Activated CD4-positive, alpha-beta T cell treated with anti-CD3 and anti-CD28 coated beads, Interleukin-2, amount 10 ng/mL, durations not matched to agents 24 days and 14 days (primary cell): ENCODE measurements at regions not wholly inside any gene's neighbourhood (a gene's known extent, or its start where the extent isn't known, plus 50 kb on each side); places are given as distances from the start of the nearest gene placed in this dataset.

ENCODE experiments used
- DNase-seq: peaks from one replicate; pipeline ENCODE4 v3.0.0; 2022
- H3K27ac Mint-ChIP-seq: one replicate; pipeline ENCODE4 v1.8.0; 2022; ENCODE audit warnings: mild to moderate bottlenecking, mixed read lengths
- H3K27me3 Mint-ChIP-seq: one replicate; pipeline ENCODE4 v1.8.0; 2022; ENCODE audit warnings: mixed read lengths
- H3K36me3 Mint-ChIP-seq: one replicate; pipeline ENCODE4 v1.8.0; 2022; ENCODE audit warnings: low read depth, mild to moderate bottlenecking, mixed read lengths
- H3K4me1 Mint-ChIP-seq: one replicate; pipeline ENCODE4 v1.8.0; 2021; ENCODE audit warnings: mixed read lengths
- H3K4me3 Mint-ChIP-seq: one replicate; pipeline ENCODE4 v1.8.0; 2022; ENCODE audit warnings: mild to moderate bottlenecking, moderate library complexity, mixed read lengths
- H3K9me3 Mint-ChIP-seq: one replicate; pipeline ENCODE4 v1.8.0; 2021; ENCODE audit warnings: mixed read lengths
- intact Hi-C: fragments of 100-400 bp; cut with micrococcal nuclease; formaldehyde crosslinking; loops from one replicate; pipeline ENCODE4 v1.15.1; 2023

DNA sequence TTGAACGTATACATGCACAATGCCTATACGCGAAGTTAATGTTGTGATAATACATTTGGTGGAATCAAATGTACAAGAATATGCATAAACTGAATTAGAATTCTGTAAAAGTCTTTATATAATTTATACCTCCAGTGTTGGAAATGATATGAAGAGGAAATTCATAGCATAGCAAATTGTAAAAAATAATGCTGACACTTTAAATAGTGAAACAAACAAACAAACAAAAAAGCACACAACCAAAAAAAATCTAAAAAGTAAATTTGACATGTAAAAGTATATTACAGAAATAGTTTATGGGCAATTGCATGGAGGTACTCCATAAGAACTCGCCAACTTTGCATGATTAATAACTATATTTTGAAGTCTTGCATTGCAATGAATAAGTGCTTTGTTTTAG, 780.9 kb downstream of the TBC1D32 start:
- H3K9me3 Mint-ChIP-seq, result no peaks in the 10 kb centered on the region
- no peak overlapping the region for H3K4me3 Mint-ChIP-seq
- H3K4me1 Mint-ChIP-seq, result no peaks in the 10 kb centered on the region
- H3K27ac Mint-ChIP-seq, result no peak overlapping the region
- no peaks in the 10 kb centered on the region for H3K36me3 Mint-ChIP-seq
- intact Hi-C loops, result no loop called here
- no peaks in the 10 kb centered on the region for H3K27me3 Mint-ChIP-seq
- DNase-seq, result no peak

GRCh38 chr6:120545353-120545752, 788.9 kb downstream of the TBC1D32 start:
- Mint-ChIP-seq H3K4me1 (no peaks in the 10 kb centered on the region), H3K27me3 (no peaks in the 10 kb centered on the region), H3K9me3 (no peaks in the 10 kb centered on the region), H3K27ac (no peak overlapping the region), H3K4me3 (no peak overlapping the region), H3K36me3 (no peaks in the 10 kb centered on the region)
- intact Hi-C loops, result no loop called here
- no peak for DNase-seq

DNA sequence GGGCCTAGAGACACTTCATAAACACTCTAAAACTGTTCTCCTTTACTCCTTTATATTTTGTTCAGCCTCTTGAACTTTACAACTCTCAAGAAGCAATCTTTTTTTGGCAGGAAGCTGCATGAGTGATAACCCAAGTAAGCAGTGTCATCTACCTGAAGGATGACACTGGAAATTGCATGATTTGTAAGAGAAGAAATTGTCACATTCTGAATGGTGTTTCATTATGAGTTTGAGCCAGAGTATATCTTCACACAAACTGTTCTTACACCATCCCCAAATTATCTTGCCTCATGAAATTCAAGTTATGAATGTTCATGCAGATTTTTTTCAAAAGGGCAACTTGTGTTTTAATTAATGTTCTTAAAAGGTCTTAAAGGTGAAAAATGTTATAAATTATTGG, 799.3 kb downstream of the TBC1D32 start:
- no peak overlapping the region for H3K27ac Mint-ChIP-seq
- intact Hi-C loops, result no loop called here
- no peaks in the 10 kb centered on the region for H3K9me3 Mint-ChIP-seq
- DNase-seq, result no peak
- H3K27me3 Mint-ChIP-seq, result no peaks in the 10 kb centered on the region
- no peaks in the 10 kb centered on the region for H3K36me3 Mint-ChIP-seq
- H3K4me3 Mint-ChIP-seq, result no peak overlapping the region
- H3K4me1 Mint-ChIP-seq, result no peaks in the 10 kb centered on the region

DNA sequence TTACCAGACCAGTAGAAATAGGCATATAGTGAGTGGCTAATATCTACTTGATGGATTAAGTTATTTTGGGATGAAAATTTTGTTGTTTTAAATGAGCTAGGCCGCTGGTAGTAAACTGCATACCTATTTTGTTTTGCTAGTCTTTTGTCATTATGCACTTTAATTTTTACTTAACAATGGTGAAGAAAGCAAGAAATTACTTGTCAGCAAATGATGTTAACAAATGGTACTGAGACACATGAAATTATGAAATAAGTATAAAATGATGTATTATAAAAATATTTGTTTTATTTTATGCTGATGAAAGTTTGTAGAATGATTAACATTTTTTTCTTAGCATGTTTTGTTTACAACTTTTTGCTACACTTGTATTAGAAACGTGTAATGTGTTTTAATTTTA, 807.7 kb downstream of the TBC1D32 start:
- no peaks in the 10 kb centered on the region for H3K27me3 Mint-ChIP-seq
- peaks cover 5% of the 10 kb centered on the region for H3K9me3 Mint-ChIP-seq
- intact Hi-C loops, result no loop called here
- H3K4me1 Mint-ChIP-seq, result no peaks in the 10 kb centered on the region
- DNase-seq, result no peak
- H3K27ac Mint-ChIP-seq, result no peak overlapping the region
- no peaks in the 10 kb centered on the region for H3K36me3 Mint-ChIP-seq
- no peak overlapping the region for H3K4me3 Mint-ChIP-seq

GRCh38 chr6:120514544-120514943, 819.7 kb downstream of the TBC1D32 start:
- no peaks in the 10 kb centered on the region for H3K9me3 Mint-ChIP-seq
- no peak for DNase-seq
- H3K27ac Mint-ChIP-seq, result no peak overlapping the region
- intact Hi-C loops, result no loop called here
- no peak overlapping the region for H3K4me3 Mint-ChIP-seq
- H3K36me3 Mint-ChIP-seq, result no peaks in the 10 kb centered on the region
- H3K4me1 Mint-ChIP-seq, result no peaks in the 10 kb centered on the region
- H3K27me3 Mint-ChIP-seq, result no peaks in the 10 kb centered on the region

DNA sequence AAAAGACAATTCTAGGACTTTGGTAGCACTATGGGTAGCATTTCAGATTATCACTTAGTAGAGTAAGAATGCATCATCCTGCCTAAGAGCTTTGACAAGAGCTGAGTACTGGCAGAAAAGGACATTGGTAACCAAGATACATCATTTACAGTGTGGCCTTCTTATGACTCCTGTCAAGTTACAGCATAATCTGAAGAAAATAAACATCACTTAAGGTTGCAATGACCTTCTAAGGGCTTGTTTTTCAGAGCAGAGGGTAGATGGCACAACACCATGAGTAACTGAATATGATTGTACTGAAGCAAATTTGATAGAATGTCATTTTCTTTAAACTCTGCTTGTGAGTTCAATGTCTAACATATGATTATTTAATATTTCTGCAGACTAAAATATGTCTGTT, 822.6 kb downstream of the TBC1D32 start:
- Mint-ChIP-seq H3K27ac (no peak overlapping the region), H3K36me3 (no peaks in the 10 kb centered on the region), H3K4me1 (no peaks in the 10 kb centered on the region), H3K9me3 (no peaks in the 10 kb centered on the region), H3K27me3 (no peaks in the 10 kb centered on the region), H3K4me3 (no peak overlapping the region)
- DNase-seq, result no peak
- intact Hi-C loops, result no loop called here

DNA sequence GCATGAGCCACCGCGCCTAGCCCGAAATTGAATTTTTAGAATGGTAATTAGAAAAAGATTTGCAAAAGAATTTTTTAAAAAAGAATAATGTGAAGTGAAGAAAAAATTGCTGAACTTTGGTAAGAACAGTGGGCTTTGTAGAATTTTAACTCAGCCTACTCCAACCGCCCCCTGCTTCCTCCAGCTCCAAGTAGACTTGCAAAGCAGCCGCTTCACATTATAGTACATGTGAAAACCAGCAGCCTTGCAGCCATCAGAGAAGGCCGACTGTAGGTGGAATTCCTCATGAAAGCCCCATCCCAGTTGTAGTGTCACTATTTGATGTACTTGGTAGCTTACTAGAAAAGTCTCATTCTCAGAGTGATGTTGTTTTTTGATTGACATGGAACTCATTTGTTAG, 835.6 kb downstream of the TBC1D32 start:
- Mint-ChIP-seq H3K36me3 (no peaks in the 10 kb centered on the region), H3K4me1 (no peaks in the 10 kb centered on the region), H3K4me3 (no peak overlapping the region), H3K27me3 (no peaks in the 10 kb centered on the region), H3K27ac (no peak overlapping the region), H3K9me3 (no peaks in the 10 kb centered on the region)
- DNase-seq, result no peak
- intact Hi-C loops, result no loop called here

GRCh38 chr6:120496661-120497060, 837.6 kb downstream of the TBC1D32 start:
- Mint-ChIP-seq H3K4me1 (no peaks in the 10 kb centered on the region), H3K36me3 (no peaks in the 10 kb centered on the region), H3K27ac (no peak overlapping the region), H3K9me3 (no peaks in the 10 kb centered on the region), H3K4me3 (no peak overlapping the region), H3K27me3 (no peaks in the 10 kb centered on the region)
- intact Hi-C loops, result no loop called here
- no peak for DNase-seq

GRCh38 chr6:120493505-120493904, 840.8 kb downstream of the TBC1D32 start:
- no peaks in the 10 kb centered on the region for H3K36me3 Mint-ChIP-seq
- no peaks in the 10 kb centered on the region for H3K27me3 Mint-ChIP-seq
- no peak overlapping the region for H3K27ac Mint-ChIP-seq
- no peak overlapping the region for H3K4me3 Mint-ChIP-seq
- no peak for DNase-seq
- no peaks in the 10 kb centered on the region for H3K4me1 Mint-ChIP-seq
- H3K9me3 Mint-ChIP-seq, result no peaks in the 10 kb centered on the region
- intact Hi-C loops, result no loop called here

GRCh38 chr6:120489941-120490340, 844.3 kb downstream of the TBC1D32 start:
- Mint-ChIP-seq H3K27me3 (no peaks in the 10 kb centered on the region), H3K4me1 (no peaks in the 10 kb centered on the region), H3K9me3 (no peaks in the 10 kb centered on the region), H3K4me3 (no peak overlapping the region), H3K36me3 (no peaks in the 10 kb centered on the region), H3K27ac (no peak overlapping the region)
- intact Hi-C loops, result no loop called here
- DNase-seq, result no peak

DNA sequence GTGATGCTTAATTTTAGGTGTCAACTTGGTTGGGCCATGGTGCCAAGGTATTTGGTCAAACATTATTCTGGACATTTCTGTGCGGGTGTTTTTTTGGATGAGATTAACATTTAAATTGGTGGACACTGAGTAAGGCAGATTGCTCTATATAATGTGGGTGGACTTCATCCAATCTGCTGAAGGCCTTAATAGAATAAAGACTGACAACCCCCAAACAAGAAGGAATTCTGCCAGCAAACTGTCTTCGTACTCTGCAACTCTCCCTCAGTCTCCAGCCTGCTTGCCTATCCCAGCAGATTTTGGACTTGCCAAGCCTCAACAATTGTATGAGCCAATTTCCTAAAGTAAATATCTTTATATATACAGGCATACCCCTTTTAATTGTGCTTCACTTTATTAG, 850.1 kb downstream of the TBC1D32 start:
- Mint-ChIP-seq H3K9me3 (peaks cover under 1% of the 10 kb centered on the region), H3K27ac (no peak overlapping the region), H3K27me3 (no peaks in the 10 kb centered on the region), H3K4me1 (no peaks in the 10 kb centered on the region), H3K4me3 (no peak overlapping the region), H3K36me3 (no peaks in the 10 kb centered on the region)
- intact Hi-C loops, result no loop called here
- no peak for DNase-seq

DNA sequence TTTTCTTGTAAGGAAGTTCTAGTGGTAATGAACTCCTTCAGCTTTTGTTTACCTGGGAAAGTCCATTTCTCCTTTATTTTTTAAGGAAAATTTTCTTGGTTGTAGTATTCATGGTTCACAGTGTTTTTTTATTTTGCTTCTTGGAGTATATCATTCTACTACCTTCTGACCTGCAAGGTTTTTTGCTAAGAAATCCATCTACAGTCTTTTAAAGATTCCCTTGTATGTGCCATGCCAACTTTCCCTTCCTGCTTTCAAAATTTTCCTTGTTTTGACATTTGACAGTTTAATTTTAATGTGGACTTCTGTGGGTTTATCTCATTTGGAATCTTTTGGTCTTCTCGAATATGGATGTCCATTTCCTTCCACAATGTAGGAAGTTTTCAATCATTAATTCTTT, 855.6 kb downstream of the TBC1D32 start:
- no peaks in the 10 kb centered on the region for H3K36me3 Mint-ChIP-seq
- intact Hi-C loops, result no loop called here
- peaks cover 3% of the 10 kb centered on the region for H3K9me3 Mint-ChIP-seq
- H3K4me3 Mint-ChIP-seq, result no peak overlapping the region
- no peaks in the 10 kb centered on the region for H3K4me1 Mint-ChIP-seq
- no peak for DNase-seq
- no peaks in the 10 kb centered on the region for H3K27me3 Mint-ChIP-seq
- no peak overlapping the region for H3K27ac Mint-ChIP-seq

DNA sequence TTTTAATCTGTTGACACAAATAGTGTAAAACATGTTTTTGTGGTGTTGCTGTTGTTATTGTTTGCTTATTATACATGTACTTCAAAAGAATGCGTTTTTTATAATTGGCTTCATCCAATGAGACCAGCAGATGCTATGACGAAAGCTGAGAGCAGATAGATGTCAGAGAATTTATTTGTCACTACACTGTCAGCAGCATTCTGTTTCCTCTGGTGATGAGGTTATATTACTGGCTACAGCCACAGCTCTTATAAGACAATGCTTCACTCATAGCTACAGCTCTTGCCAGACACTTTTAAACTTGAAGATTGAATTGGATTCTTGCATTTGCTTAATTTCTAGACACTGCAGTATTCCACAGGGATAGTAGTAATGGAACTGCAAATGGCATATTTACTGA, 860.5 kb downstream of the TBC1D32 start:
- intact Hi-C loops, result no loop called here
- Mint-ChIP-seq H3K4me3 (no peak overlapping the region), H3K27ac (no peak overlapping the region), H3K9me3 (no peaks in the 10 kb centered on the region), H3K4me1 (no peaks in the 10 kb centered on the region), H3K36me3 (no peaks in the 10 kb centered on the region), H3K27me3 (no peaks in the 10 kb centered on the region)
- no peak for DNase-seq

GRCh38 chr6:120468486-120468885, 865.8 kb downstream of the TBC1D32 start:
- H3K36me3 Mint-ChIP-seq, result no peaks in the 10 kb centered on the region
- H3K27ac Mint-ChIP-seq, result no peak overlapping the region
- H3K27me3 Mint-ChIP-seq, result no peaks in the 10 kb centered on the region
- no peak overlapping the region for H3K4me3 Mint-ChIP-seq
- no peak for DNase-seq
- H3K4me1 Mint-ChIP-seq, result no peaks in the 10 kb centered on the region
- intact Hi-C loops, result no loop called here
- peaks cover 3% of the 10 kb centered on the region for H3K9me3 Mint-ChIP-seq

DNA sequence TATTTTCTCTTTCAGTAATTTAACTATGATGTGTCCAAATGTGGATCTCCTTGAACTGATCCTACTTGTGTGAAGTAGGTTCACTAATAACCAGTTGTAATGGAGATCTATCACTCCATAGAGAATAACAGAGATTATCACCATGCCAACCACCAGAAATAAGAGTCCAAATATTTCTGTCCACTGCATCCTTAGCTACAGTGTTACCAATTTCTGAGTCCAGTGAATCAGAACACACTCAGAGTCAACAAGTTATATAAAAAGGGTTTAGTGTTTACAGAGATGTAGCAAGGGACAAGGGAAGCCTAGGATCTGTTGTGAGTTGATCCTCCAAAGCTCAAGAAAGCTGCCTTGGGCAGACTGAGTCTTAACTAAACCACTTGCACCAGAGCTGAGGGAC, 882.8 kb downstream of the TBC1D32 start:
- no peaks in the 10 kb centered on the region for H3K36me3 Mint-ChIP-seq

GRCh38 chr6:120447605-120448004, 886.7 kb downstream of the TBC1D32 start:
- no peaks in the 10 kb centered on the region for H3K36me3 Mint-ChIP-seq
- intact Hi-C loops, result no loop called here
- H3K9me3 Mint-ChIP-seq, result no peaks in the 10 kb centered on the region
- no peaks in the 10 kb centered on the region for H3K27me3 Mint-ChIP-seq
- no peak overlapping the region for H3K4me3 Mint-ChIP-seq
- H3K4me1 Mint-ChIP-seq, result no peaks in the 10 kb centered on the region
- DNase-seq, result no peak
- no peak overlapping the region for H3K27ac Mint-ChIP-seq

More for the DNA sequence above, 882.8 kb downstream of the TBC1D32 start:
- no peaks in the 10 kb centered on the region for H3K27me3 Mint-ChIP-seq
- no peak for DNase-seq
- no peak overlapping the region for H3K4me3 Mint-ChIP-seq
- no peaks in the 10 kb centered on the region for H3K9me3 Mint-ChIP-seq
- intact Hi-C loops, result no loop called here
- no peak overlapping the region for H3K27ac Mint-ChIP-seq
- no peaks in the 10 kb centered on the region for H3K4me1 Mint-ChIP-seq
